Activated gamma-delta T cell treated with anti-CD3 and anti-CD28 coated beads, Interleukin-2, amount 50 U/mL, for 16 hours (primary cell): ENCODE measurements at regions not wholly inside any gene's neighbourhood (a gene's known extent, or its start where the extent isn't known, plus 50 kb on each side); places are given as distances from the start of the nearest gene placed in this dataset.
"Not testable (repeated sequence)": the region's sequence is repeated elsewhere in the genome, so short reads cannot be mapped to it uniquely, and the experiment has no call there.

Source experiments
- DNase-seq: peaks from one replicate; pipeline ENCODE4 v3.0.0-alpha.2; 2020; ENCODE audit warnings: low read depth

DNA sequence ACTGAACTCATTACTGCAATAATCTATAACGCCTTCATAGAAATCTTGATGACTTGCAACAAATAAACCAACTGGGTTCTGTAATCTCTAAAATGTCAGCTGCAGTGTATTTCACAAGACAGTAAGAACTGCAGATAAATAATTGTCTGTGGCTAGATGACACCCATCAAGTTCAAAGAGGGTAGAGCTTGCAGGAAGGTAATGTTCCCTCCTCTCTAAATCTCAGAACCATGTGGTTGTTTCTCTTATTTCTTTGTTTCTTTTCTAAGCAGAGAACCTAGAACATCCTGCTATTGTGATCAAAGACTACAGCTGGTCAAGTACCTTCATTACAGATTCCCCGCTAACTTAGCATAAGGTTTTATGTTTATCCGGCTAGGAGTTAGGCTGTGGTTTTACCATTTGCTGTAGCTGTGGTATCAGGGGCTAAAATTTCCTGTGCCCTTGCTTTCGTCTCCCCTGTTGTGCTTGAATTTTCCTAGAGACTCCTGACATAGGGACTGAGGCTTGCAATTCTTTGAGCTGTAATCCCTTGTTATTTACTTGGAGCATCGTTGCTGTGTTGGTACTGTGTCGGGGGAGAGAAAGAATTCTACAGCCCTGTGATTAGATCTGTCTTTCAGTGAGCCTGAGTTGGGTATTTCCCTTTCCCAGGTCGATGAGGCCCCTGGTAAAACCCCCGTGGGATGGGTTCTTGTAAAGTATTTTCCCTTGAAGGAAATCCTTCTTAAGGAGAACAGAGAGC lies 253.1 kb upstream of the BTG1 start:
- DNase-seq: no peak

DNA sequence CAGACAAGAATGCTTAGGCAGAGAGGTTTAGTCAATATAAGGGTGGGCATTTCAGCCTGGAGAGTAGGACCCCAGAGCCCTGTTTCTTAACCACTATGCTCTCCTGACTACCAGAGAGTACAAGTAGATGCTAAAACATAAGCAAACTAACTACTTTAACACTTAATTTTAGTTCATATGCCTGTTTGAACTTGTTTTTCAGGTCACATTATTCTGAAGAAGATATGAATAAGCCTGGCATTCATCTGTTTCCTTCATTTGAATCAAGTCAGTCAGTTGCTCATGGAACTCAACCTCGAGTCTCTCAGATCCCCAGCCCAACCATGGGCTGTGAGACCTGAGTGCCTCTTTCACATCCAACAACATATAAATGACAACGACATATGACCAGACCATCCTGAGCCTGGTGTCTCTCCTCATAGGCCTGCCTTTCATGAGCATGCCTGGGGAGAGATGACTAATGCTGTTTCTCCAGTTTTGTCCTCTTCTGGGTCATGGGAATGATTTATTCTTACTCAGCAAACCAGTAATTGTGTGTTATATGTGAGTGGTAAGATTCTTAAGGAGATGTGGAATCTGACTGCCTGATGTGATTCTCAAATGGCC lies 251.1 kb upstream of the BTG1 start:
- DNase-seq: no peak

DNA sequence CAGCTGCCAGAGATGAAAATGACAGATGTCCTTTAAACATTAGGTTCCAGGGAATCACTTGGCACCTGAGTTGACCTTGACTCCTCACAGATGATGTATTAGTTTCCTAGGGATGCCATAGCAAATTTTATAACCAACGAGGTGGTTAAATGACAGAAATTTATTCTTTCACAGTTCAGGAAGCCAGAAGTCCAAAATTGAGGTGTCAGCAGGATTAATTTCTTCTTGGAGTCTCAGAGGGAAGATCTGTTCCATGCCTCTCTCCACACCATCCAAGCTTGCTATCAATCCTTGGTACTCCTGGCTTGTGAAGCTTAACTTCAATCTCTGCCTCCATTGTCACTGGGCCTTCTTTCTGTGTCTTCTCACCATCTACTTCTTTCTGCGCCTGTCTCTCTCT lies 249.7 kb upstream of the BTG1 start:
- no peak for DNase-seq

DNA sequence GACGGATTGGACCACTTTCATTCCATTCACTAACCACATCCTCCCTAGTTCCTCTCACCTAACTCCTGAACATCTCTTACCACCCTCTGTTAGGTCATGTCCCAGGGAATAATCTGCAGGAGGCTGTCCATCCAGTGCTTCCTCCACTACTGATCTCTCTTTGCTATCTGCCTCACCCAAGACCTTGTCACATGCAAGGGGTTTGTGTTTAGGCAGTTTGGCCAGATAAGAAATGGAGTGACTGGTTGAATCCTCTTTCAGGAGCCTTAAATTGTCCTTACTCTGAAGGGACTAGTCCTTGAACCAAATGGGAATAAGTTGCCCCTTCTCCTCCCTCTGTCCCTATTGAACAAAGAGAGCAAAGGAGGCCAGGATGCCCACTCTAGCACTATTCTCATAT lies 249.2 kb upstream of the BTG1 start:
- DNase-seq: no peak

DNA sequence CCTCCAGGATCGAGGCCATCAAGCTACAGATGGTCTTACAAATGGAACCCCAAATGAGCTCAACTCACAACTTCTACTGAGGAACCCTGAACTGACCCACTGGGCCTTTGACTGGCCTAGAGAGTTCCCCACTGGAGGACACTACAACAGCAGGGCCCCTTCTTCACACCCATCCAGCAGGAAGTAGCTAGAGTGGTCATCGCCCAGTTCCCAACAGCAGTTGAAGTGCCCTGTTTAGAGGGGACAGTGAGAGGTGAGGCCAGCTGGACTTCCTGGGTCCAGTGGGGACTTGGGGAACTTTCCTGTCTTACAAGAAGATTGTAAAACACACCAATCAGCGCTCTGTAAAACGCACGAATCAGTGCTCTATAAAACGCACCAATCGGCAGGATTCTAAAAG lies 247.9 kb upstream of the BTG1 start:
- DNase-seq: no peak

DNA sequence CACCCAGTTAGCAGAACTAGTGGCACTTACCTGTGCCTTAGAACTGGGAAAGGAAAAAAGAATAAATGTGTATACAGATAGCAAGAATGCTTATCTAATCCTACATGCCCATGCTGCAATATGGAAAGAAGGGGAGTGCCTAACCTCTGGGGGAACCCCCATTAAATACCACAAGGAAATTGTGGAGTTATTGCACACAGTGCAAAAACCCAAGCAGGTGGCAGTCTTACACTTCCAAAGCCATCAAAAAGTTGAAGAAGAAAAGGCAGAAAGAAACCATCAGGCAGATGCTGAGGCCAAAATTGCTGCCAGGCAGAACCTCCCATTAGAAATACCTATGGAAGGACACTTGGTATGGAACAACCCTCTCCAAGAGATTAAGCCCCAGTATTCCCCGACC lies 246.1 kb upstream of the BTG1 start:
- DNase-seq: not testable (repeated sequence)

DNA sequence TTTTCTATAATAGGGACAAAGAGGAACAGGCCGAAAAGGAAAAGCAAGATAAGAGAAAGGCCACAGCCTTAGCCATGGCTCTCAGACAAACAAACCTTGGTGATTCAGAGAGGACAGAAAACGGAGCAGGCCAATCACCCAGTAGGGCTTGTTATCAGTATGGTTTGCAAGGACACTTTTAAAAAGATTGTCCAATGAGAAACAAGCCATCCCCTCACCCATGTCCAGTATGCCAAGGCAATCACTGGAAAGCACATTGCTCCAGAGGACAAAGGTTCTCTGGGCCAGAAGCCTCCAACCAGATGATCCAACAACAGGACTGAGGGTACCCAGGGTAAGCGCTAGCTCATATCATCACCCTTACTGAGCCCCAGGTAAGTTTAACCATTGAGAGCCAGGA lies 243.8 kb upstream of the BTG1 start:
- DNase-seq: no peak

DNA sequence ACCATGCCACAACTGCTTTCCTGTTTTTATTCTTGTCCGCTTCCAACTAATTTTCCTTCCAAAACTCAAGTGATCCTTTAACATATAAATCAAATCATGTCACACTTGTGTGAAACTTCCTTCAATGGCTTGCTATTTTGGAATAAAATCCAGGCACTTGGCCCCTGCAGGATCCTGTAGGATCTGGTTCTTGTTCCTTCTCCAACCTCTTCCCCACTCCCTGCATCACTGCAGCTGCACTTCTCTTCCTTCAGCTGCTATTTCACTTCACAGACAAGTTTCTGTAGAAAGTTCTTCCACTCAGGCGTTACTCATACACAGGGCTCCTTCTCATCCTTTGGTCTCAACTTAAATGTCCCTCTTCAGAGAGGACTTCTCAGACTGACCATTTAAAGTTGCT lies 239.7 kb upstream of the BTG1 start:
- DNase-seq: no peak

DNA sequence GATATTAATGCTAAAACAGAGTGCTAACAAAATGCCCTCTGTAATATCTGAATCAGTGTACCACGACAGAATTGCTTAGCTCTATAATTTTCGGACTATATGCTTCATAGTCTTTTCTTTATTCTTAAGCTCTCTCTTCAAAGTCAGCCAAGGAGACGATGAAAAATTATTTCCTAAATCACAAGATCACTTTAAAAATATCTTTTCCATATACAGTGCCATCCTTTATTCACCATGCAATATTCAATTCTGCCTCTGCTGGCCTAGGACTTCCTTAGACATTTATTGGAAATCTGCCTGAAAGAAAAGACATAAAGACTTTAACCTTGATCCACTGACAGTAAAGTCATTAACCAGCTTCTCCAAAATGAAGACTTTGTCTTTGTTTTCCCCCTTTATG lies 238.9 kb upstream of the BTG1 start:
- DNase-seq: no peak

DNA sequence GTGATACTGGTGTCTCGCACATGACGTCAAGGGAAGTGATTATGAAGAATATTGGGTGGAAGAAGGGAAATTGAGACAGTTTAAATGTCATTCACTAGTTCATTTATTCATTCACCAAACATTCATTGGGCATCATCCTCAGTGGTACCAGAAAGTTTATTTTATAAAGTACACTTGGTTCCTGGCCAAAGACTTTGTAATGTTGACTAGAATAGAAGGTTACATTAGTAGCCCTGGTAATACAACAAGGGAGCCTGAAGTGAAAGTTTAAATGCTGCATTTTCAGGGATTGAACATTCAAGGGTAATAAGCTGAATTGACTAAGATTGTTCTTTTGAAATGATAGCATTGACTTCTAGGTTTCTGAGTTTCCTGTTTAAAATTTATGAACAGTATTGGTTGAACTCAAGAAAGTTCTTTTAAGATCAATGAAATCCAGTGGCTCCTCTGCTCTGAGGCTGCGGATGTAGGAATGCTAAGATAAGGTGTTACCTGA lies 236.8 kb upstream of the BTG1 start:
- no peak for DNase-seq

DNA sequence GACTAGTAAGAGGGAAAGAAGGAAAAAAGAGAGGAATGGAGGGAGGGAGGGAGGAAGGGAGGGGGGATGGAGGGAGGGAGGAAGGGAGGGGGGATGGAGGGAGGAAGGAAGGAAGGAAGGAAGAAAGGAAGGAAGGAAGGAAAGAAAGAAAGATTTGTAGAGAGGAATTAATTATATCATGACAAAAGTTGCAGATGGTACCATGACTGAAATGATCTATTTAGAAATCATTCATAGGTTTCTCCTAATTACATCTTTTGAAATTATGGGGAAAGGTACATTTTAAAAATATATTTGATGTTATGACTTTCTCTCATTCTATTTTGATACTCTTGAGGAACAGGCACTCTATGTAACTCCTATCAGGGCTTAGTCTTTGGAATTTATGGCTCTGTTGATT lies 236.2 kb upstream of the BTG1 start:
- DNase-seq: no peak

DNA sequence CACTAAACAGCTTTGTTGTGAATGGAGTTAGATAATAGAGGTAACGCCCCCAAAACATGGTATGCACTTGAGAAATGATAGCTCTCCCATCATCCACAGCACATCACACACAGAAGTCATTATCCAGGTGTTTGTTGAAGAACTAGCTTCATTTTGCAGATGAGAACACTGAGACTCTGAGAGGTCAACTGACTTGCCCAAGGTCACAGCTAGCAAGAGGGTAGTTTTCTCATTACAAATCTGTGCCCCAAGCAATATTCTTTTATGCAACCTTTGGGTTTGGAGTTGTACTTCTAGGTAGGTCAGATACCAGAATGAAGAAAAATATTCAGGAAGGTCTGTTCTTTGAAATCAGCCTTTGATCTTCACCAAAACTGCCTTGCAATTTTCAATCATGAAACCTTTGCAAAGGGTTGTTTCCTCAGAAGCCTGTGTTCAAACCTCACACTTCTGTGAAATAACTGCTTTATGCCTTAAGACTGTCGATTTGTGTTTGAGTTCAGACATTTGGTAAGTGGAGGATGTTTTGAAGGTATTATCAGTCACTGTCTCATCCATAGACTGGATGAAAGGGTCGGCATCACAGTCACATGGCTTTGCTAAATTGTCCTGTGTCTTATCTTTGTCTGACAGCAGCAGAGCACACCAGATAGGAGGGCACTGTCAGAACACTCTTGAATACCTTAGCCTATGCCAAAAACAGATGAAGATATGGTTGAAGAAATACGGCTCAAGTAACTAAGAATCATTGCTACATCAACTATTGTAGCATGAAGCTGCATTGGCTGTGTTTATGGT lies 233.2 kb upstream of the BTG1 start:
- DNase-seq: no peak

DNA sequence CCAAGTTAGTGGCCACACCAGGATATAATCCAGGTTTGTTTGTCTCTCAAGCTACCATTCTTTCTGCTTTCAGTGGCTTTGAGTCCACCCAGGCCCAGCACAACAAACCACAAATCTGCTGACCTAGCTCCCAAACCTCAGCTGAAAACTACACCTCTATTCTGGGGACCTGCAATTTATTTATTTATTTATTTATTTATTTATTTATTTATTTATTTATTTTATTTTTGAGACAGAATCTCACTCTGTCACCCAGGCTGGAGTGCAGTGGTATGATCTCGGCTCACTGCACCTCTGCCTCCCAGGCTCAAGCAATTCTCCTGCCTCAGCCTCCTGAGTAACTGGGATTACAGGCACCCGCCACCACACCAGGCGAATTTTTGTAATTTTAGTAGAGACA lies 229.9 kb upstream of the BTG1 start:
- DNase-seq: not testable (repeated sequence)

DNA sequence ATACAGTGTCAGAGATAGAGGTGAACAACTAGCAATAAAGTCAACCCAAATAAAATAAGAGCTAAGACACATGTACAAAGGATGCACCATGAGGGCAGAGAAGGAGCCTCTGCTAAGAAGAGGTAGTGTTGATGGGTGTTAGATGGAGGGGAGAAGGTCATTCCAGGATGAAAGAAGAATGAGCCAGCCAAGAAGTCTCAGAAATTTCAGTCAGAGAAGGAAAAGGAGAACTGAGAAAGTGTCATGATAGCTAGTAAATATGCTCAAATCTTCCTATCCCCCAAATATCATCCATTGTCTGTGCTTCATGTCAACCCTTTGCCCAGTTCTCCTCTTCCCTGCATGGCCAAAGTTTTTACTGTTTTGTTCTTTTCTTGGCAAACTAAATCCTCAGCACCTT lies 225.2 kb upstream of the BTG1 start:
- DNase-seq: no peak

DNA sequence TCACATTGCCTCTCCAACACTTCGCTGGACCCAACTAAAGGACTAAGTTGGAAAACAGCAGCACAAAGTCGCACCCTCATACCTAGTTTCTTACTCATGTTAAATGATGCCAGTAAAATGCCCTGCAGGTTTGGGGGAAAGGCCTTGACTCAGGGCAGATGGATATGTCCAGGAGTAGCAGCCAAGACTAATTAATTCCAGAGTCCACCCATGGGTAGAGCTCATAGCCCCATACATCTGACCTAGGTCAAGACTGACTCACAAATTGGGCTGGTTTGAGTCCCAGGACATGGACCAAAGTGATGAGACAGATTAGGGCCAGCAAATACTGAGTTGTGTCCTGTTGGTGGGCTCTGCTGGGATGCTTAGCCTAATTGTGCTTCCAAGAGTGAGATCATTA lies 224.0 kb upstream of the BTG1 start:
- no peak for DNase-seq

DNA sequence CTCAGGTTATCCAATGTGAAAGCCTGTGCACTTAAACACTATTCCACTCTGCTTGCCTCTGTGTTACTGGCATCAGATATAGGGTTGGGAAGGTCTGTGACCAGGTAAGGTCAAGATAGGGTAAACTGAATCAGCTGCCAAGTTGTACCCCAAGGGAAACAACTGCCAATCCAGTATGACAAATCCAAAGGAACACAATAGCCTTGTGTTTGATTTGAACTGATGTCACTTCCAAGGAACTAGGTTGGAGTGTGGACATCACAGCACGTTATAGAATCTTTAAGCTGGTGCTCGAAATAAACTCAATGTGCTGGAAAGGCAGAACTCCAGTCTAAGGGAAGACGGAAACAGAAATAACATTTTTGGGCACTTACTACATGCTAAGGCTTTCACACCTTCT lies 223.4 kb upstream of the BTG1 start:
- no peak for DNase-seq

DNA sequence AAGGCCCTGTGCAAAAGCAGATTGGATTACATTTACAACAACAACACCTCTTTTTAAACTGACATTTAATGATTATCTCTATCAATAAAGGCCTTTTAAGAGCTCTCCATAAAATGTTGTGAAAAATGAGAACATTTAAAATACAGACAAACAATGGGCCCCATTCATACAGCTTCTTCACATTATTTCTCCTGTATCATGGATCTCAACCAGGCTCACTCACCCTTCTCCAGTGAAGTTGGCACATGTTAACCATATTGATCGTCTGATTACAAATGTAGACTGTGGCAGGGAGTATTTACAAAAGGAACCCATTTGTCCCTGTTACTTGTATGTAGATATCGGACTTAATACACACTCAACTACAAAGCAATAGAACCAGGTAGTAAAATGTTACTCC lies 220.2 kb upstream of the BTG1 start:
- no peak for DNase-seq

DNA sequence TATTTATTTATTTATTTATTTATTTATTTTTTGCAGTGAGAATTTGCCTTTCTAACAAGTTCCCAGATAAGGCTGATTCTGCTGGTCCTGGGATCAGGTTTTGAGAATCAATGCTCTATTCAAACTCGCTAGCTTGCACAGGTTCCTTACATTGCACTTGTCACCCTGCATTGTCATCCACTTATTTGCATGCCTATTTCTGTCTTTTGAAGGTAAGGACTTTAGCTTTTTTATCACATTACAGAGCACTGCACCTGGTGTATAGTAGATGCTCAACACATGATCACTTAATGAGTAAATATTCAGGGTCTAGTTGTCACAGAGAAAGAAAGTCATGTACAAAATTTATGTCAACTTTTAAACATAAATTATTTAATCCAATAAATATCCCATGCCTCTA lies 219.7 kb upstream of the BTG1 start:
- DNase-seq: no peak

DNA sequence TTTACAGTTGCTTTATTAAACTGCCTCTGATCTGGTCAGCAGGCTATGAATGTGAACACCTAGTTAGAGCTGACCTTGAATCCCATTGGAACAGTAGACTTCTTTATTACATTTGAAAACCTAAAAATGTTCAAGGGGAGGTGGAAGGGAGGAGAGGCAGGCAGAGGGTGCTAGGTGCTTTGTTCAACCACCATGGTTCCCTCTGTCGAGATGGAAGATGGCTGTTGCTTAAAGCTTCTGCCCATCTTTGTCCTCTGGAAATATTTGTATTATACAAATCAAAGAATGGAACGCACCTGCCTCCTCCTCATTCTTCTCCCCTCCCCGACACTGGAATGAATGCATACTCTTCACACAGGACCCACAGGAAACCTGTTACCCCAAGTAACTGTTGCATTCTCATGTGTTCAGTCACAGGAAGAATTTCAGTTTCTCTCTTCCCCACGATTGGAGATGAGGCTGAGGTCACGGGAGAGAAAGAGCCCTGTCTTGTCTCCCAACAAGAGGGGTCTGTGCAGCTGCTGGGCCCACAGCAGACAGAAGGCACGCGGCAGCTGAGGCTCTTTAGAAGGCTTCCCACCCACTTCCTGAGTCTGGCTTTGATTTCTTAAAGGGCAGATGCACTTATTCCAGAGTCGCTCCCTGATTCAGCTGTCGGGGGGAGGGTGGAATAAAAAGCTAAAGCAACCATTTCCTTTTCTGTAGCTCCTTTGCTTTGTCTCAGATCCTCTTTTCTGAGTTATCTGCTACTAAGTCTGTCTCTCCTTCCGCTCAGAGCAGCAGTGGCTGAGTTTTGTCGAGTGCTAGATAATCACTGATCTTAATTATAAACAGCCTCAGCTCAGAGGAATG lies 217.9 kb upstream of the BTG1 start:
- DNase-seq: no peak

DNA sequence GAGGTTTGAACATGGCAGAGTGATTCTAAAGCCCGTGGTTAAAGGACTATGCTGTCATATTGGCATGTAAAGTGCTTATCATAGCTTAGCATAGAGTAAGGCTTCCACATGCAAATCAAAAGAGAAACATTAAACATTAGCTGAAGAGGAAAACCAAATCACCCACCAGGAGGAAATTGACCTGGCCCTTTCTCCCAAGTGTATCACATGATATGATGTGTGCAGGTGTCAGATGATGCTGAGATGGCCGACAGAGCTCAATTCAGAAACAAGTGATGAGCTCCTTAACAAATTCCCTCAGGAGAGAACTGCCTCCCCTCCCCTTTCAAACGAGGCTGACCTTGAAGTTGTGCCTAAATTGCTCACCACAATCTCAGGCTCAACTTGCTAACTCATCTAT lies 217.1 kb upstream of the BTG1 start:
- DNase-seq: no peak

DNA sequence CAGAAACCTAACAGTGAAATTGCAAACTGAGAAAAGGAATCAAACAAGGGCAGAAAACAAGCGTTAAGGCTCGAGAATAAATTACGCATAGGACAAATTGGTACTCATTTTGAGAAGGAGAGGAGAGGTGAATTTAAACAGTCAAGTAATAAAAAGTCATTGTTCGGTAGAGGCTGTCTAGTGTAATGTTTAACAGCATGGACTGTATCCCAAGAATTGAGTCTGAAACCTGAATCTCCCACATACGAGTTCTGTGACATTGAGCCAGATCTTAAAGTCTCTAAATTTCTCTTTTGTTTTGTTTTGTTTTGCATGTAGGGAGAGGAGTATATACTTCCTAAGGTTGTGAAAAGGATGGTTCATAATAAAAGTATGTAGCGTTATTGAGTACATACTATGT lies 216.5 kb upstream of the BTG1 start:
- no peak for DNase-seq

DNA sequence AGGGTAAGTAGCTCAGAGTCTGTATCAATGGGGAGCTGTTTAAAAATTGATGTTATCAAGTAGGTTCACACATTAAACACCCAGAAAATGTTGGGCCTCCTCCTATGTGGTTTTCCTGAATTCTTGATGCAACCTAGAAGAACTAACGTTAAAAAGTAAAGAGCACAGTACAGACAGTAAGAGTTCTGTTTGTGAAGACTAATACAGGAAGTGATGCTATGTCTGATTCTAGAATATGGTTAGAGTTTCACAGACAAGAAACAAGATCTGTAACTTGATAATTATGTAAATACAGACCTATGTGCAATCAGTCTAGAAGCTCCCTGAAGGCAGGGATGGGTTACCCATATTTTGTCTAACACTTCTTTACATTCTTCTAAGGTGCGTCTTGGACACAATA lies 214.9 kb upstream of the BTG1 start:
- DNase-seq: no peak
